Endothelial cell of umbilical vein (primary cell): ENCODE measurements at regions not wholly inside any gene's neighbourhood (a gene's known extent, or its start where the extent isn't known, plus 50 kb on each side); places are given as distances from the start of the nearest gene placed in this dataset.

ENCODE experiments used
- CTCF ChIP-seq, 2 donors: IDR thresholded peaks; 1 replicate in 1 of 2; 2 replicates in 1 of 2; pipeline ENCODE4 v1.5.1; 2011; ENCODE audit warnings: low read length in 2 of 2, mild to moderate bottlenecking in 2 of 2, moderate library complexity in 2 of 2, control low read depth in 1 of 2, inconsistent platforms in 1 of 2, low read depth in 1 of 2; ENCODE audit not compliant: insufficient read depth in 1 of 2; ENCODE audit errors: extremely low read depth in 1 of 2
- EZH2 ChIP-seq: IDR thresholded peaks from 2 replicates; pipeline ENCODE4 v1.6.1; 2012; ENCODE audit warnings: borderline replicate concordance, low read depth, mild to moderate bottlenecking, moderate library complexity, low read length, inconsistent platforms; ENCODE audit not compliant: severe bottlenecking
- GATA2 ChIP-seq: IDR thresholded peaks from 2 replicates; pipeline ENCODE4 v1.7.0; 2011; ENCODE audit warnings: low read depth, mild to moderate bottlenecking, moderate library complexity, mixed read lengths, low read length; ENCODE audit not compliant: insufficient read length, insufficient read depth
- MAX ChIP-seq: IDR thresholded peaks from 2 replicates; pipeline ENCODE4 v1.6.1; 2011; ENCODE audit not compliant: insufficient read depth, insufficient read length

GRCh38 chr17:77422748-77423113, 282.0 kb downstream of the SEC14L1 start:
- TF ChIP-seq CTCF (IDR thresholded peaks at IDR 0.05; ENCODE audit: extremely low read depth in 1 of 2, insufficient read depth in 1 of 2, low read depth in 1 of 2, low read length in 2 of 2) (no peak), GATA2 (no peak), MAX (no peak), EZH2 (no peak)
